ENCODE measurements at regions not wholly inside any gene's neighbourhood (a gene's known extent, or its start where the extent isn't known, plus 50 kb on each side); places are given as distances from the start of the nearest gene placed in this dataset.

DNA sequence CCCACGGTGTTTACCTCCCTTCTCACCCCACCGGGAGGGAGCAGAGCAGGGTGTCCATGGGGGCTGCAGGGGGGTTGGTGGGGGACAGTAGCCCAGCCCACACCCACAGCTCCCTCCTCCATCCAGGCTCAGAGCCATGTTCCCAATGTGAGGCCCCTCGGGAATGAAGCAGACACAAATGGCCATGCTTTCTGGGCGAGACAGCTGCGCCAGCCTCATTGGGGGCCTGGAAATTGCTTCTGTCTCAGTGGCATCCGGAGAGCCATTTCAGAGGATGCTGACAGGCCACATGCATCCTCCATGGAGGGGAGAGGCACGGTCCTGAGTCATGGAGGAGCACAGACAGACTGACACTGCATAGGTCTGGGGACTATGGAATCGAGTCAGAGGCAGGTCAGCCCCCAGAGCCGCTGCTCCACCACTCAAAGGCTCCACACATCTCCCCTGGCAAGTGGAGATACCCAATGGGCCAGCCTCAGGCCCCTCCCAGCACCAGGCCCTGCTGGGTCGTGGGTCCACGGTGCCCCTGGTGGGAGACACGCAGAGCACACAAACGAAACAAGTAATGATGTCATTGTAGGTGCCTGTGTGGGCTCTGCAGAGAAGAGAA lies 59.6 kb upstream of the ENPP7 start:
- CTCF ChIA-PET (ENCODE audit: low intra/inter-chr PET ratio, low total read pairs), result no interaction called here
- Histone ChIP-seq H2AFZ (ENCODE audit: low read length) (no peak overlapping the region), H3K27me3 (ENCODE audit: control insufficient read depth in 1 of 2, insufficient read depth in 2 of 2, low read length in 2 of 2) (peaks cover 13 to 63% of the 10 kb centered on the region in 2 experiments; a peak in 4 of 5 replicates), H3K4me1 (ENCODE audit: insufficient read depth, low read length) (no peaks in the 10 kb centered on the region), H3K4me3 (replicated peaks in 1 of 3; ENCODE audit: insufficient read depth in 1 of 3, low read depth in 2 of 3, low read length in 3 of 3) (no peak overlapping the region), H3K9me3 (ENCODE audit: low read length) (peaks cover 12% of the 10 kb centered on the region), H3K79me2 (ENCODE audit: insufficient read depth, low read length) (no peaks in the 10 kb centered on the region), H3K27ac (ENCODE audit: extremely low read length, insufficient read depth, low read length) (no peak overlapping the region), H3K36me3 (replicated peaks in 1 of 2; ENCODE audit: control insufficient read depth in 1 of 2, insufficient read depth in 2 of 2, low read length in 2 of 2) (no peaks in the 10 kb centered on the region), H3K4me2 (ENCODE audit: low read depth, low read length) (no peak overlapping the region), H3K9ac (ENCODE audit: insufficient read depth, low read depth, low read length) (no peak overlapping the region), H4K20me1 (ENCODE audit: insufficient read depth, low read length) (peaks cover 4% of the 10 kb centered on the region; the same call in 1 of the 2 replicates)
- in situ Hi-C loops (cut with HindIII; ENCODE audit: extremely low pct_ligation_motif_present, low pct_unique_long_range_greater_than_20kb), result no loop called here
- intact Hi-C loops (cut with micrococcal nuclease; ENCODE audit: unreplicated experiment), result no loop called here
- WGBS (ENCODE audit: low lambda C conversion rate), result 0% methylated on average over 10 of the region's 13 CpGs
- no TSS peak for BruUV-seq (replicated peaks)
- peak; percentile 75 for TF ChIP-seq ATF7 (IDR thresholded peaks at IDR 0.05)
- TF ChIP-seq ATF7 (CRISPR knock-in tag; IDR thresholded peaks at IDR 0.05), result no peak
- no peak for TF ChIP-seq ZNF841 (CRISPR knock-in tag; IDR thresholded peaks at IDR 0.05; ENCODE audit: borderline replicate concordance)
- no peak; the same call in 2 of the 3 replicates for ATAC-seq
- POLR2A ChIA-PET, result no interaction called here
- no peak for DNase-seq (ENCODE audit: low spot score)
- no peak for FAIRE-seq

DNA sequence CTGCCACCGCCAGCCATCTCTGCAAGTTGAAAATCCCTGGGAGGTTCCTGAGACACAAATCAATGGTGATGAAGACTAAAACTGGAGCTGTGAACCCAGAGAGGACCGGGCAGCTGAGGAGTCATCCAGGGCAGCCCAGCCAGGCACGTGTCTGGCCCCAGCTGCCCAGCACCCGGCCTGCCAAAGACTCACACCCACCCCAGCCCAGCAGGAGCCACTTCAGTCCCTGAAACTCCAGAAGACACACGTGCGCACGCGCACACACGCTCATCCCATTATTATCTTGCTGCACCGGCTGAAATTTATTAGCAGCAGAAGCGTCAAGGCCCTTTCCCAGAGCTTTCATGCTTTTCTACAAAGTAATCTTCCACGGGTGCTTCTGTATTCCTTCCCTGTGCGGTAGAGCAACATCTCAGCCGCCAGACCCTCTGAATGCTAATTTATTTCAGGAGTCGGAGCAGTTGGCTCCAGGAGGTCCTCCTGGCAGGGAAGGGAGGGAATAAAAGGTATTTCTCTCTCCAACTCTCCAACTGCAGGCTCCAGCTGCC lies 59.8 kb upstream of the RBFOX3 start:
- Histone ChIP-seq H3K4me1 (ENCODE audit: insufficient read depth, low read length) (no peaks in the 10 kb centered on the region), H3K4me2 (ENCODE audit: low read depth, low read length) (no peak overlapping the region), H3K27ac (ENCODE audit: extremely low read length, insufficient read depth, low read length) (no peak overlapping the region), H4K20me1 (ENCODE audit: insufficient read depth, low read length) (peaks cover 4% of the 10 kb centered on the region; the same call in 1 of the 2 replicates), H3K9me3 (ENCODE audit: low read length) (peaks cover 12% of the 10 kb centered on the region), H2AFZ (ENCODE audit: low read length) (no peak overlapping the region), H3K79me2 (ENCODE audit: insufficient read depth, low read length) (no peaks in the 10 kb centered on the region), H3K9ac (ENCODE audit: insufficient read depth, low read depth, low read length) (no peak overlapping the region), H3K4me3 (replicated peaks in 1 of 3; ENCODE audit: insufficient read depth in 1 of 3, low read depth in 2 of 3, low read length in 3 of 3) (no peak overlapping the region), H3K27me3 (ENCODE audit: control insufficient read depth in 1 of 2, insufficient read depth in 2 of 2, low read length in 2 of 2) (peaks cover 12 to 66% of the 10 kb centered on the region in 2 experiments; a peak in 4 of 5 replicates), H3K36me3 (replicated peaks in 1 of 2; ENCODE audit: control insufficient read depth in 1 of 2, insufficient read depth in 2 of 2, low read length in 2 of 2) (no peaks in the 10 kb centered on the region)
- FAIRE-seq (no peak), DNase-seq (ENCODE audit: low spot score) (no peak), ATAC-seq (no peak)
- intact Hi-C loops (cut with micrococcal nuclease; ENCODE audit: unreplicated experiment), result no loop called here
- ChIA-PET POLR2A (no interaction called here), CTCF (ENCODE audit: low intra/inter-chr PET ratio, low total read pairs) (no interaction called here)
- WGBS (ENCODE audit: low lambda C conversion rate), result 26% methylated on average over 15 of the region's 15 CpGs
- in situ Hi-C loops (cut with HindIII; ENCODE audit: extremely low pct_ligation_motif_present, low pct_unique_long_range_greater_than_20kb), result no loop called here
- BruUV-seq (replicated peaks), result no TSS peak
- TF ChIP-seq, protein P1, sequence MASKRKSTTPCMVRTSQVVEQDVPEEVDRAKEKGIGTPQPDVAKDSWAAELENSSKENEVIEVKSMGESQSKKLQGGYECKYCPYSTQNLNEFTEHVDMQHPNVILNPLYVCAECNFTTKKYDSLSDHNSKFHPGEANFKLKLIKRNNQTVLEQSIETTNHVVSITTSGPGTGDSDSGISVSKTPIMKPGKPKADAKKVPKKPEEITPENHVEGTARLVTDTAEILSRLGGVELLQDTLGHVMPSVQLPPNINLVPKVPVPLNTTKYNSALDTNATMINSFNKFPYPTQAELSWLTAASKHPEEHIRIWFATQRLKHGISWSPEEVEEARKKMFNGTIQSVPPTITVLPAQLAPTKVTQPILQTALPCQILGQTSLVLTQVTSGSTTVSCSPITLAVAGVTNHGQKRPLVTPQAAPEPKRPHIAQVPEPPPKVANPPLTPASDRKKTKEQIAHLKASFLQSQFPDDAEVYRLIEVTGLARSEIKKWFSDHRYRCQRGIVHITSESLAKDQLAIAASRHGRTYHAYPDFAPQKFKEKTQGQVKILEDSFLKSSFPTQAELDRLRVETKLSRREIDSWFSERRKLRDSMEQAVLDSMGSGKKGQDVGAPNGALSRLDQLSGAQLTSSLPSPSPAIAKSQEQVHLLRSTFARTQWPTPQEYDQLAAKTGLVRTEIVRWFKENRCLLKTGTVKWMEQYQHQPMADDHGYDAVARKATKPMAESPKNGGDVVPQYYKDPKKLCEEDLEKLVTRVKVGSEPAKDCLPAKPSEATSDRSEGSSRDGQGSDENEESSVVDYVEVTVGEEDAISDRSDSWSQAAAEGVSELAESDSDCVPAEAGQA (IDR thresholded peaks at IDR 0.05; ENCODE audit: low read depth), result no peak
- TF ChIP-seq, protein P1 (CRISPR knock-in tag; IDR thresholded peaks at IDR 0.05; ENCODE audit: borderline replicate concordance), result no peak
- TF ChIP-seq DPF2 (CRISPR knock-in tag; IDR thresholded peaks at IDR 0.05; ENCODE audit: borderline replicate concordance, low read depth) (no peak), ZNF7 (CRISPR knock-in tag; IDR thresholded peaks at IDR 0.05) (no peak), RFX1 (IDR thresholded peaks at IDR 0.05) (no peak), AGO1 (IDR thresholded peaks at IDR 0.05; ENCODE audit: low read depth, low read length, poor library complexity, severe bottlenecking) (no peak), MAFG (CRISPR knock-in tag; IDR thresholded peaks at IDR 0.05) (no peak), ARID2 (CRISPR knock-in tag; IDR thresholded peaks at IDR 0.05; ENCODE audit: borderline replicate concordance) (no peak), MTA3 (CRISPR knock-in tag; IDR thresholded peaks at IDR 0.05) (no peak), JARID2 (CRISPR knock-in tag; IDR thresholded peaks at IDR 0.05; ENCODE audit: insufficient replicate concordance) (no peak), ZNF207 (IDR thresholded peaks at IDR 0.05; ENCODE audit: borderline replicate concordance) (no peak)
